H9 (cell line): ENCODE measurements at regions not wholly inside any gene's neighbourhood (a gene's known extent, or its start where the extent isn't known, plus 50 kb on each side); places are given as distances from the start of the nearest gene placed in this dataset.

Source experiments
- DNase-seq: peaks from one replicate; pipeline ENCODE4 v3.0.0-alpha.2; 2017
- H2AFZ ChIP-seq: one replicate; pipeline ENCODE4 v1.6.1; 2013; ENCODE audit warnings: mild to moderate bottlenecking, low read length, control low read depth, moderate library complexity
- H2AK5ac ChIP-seq: 2 replicates; pipeline ENCODE4 v1.6.1; 2013; ENCODE audit warnings: low read length, control low read depth, mixed read lengths; ENCODE audit not compliant: insufficient read length
- H2BK120ac ChIP-seq: one replicate; pipeline ENCODE4 v1.6.1; 2013; ENCODE audit warnings: low read depth, mild to moderate bottlenecking, low read length, control low read depth, inconsistent platforms; ENCODE audit not compliant: poor library complexity, severe bottlenecking
- H2BK12ac ChIP-seq: 2 replicates; pipeline ENCODE4 v1.6.1; 2013; ENCODE audit warnings: low read length, control low read depth, mixed read lengths, low read depth; ENCODE audit not compliant: insufficient read length
- H2BK15ac ChIP-seq: 2 replicates; pipeline ENCODE4 v1.6.1; 2013; ENCODE audit warnings: low read depth, low read length, control low read depth
- H2BK20ac ChIP-seq: one replicate; pipeline ENCODE4 v1.6.1; 2013; ENCODE audit warnings: low read depth, mild to moderate bottlenecking, low read length, control low read depth, inconsistent platforms; ENCODE audit not compliant: poor library complexity, severe bottlenecking
- H2BK5ac ChIP-seq: 2 replicates; pipeline ENCODE4 v1.6.1; 2013; ENCODE audit warnings: low read length, control low read depth, mixed read lengths; ENCODE audit not compliant: insufficient read length
- H3K14ac ChIP-seq: 2 replicates; pipeline ENCODE4 v1.6.1; 2013; ENCODE audit warnings: low read length, control low read depth; ENCODE audit not compliant: insufficient read depth
- H3K18ac ChIP-seq: 2 replicates; pipeline ENCODE4 v1.6.1; 2013; ENCODE audit warnings: low read depth, mild to moderate bottlenecking, mixed read lengths, low read length, control low read depth; ENCODE audit not compliant: insufficient read length
- H3K23ac ChIP-seq: 2 replicates; pipeline ENCODE4 v1.6.1; 2013; ENCODE audit warnings: low read length, control low read depth, mixed read lengths, low read depth; ENCODE audit not compliant: insufficient read length
- H3K23me2 ChIP-seq: 2 replicates; pipeline ENCODE4 v1.6.1; 2013; ENCODE audit warnings: low read depth, mild to moderate bottlenecking, mixed read lengths, low read length, control low read depth; ENCODE audit not compliant: insufficient read length, poor library complexity, severe bottlenecking
- H3K27ac ChIP-seq: 2 replicates; pipeline ENCODE4 v1.5.1; 2013; ENCODE audit warnings: low read length, control low read depth, mixed read lengths, low read depth; ENCODE audit not compliant: insufficient read length
- H3K27me3 ChIP-seq: 2 replicates; pipeline ENCODE4 v1.6.1; 2013; ENCODE audit warnings: low read length, control low read depth, inconsistent platforms; ENCODE audit not compliant: insufficient read depth
- H3K4ac ChIP-seq: 2 replicates; pipeline ENCODE4 v1.6.1; 2013; ENCODE audit warnings: low read depth, mild to moderate bottlenecking, control low read depth, inconsistent platforms, low read length, moderate library complexity
- H3K4me1 ChIP-seq: 2 replicates; pipeline ENCODE4 v1.6.1; 2013; ENCODE audit warnings: low read length, control low read depth, inconsistent platforms; ENCODE audit not compliant: insufficient read depth
- H3K4me2 ChIP-seq: 2 replicates; pipeline ENCODE4 v1.6.1; 2013; ENCODE audit warnings: low read length, control low read depth, mixed read lengths; ENCODE audit not compliant: insufficient read length, insufficient read depth
- H3K56ac ChIP-seq: 2 replicates; pipeline ENCODE4 v1.6.1; 2013; ENCODE audit warnings: low read depth, mild to moderate bottlenecking, mixed read lengths, low read length, control low read depth; ENCODE audit not compliant: insufficient read length
- H3K79me1 ChIP-seq: 2 replicates; pipeline ENCODE4 v1.6.1; 2013; ENCODE audit warnings: low read depth, mild to moderate bottlenecking, moderate library complexity, low read length, control low read depth, inconsistent platforms; ENCODE audit not compliant: insufficient read depth, poor library complexity, severe bottlenecking
- H3K79me2 ChIP-seq: 2 replicates; pipeline ENCODE4 v1.6.1; 2013; ENCODE audit warnings: low read length, control low read depth, inconsistent platforms; ENCODE audit not compliant: insufficient read depth
- H3K9ac ChIP-seq: 2 replicates; pipeline ENCODE4 v1.6.1; 2013; ENCODE audit warnings: low read length, control low read depth, mixed read lengths; ENCODE audit not compliant: insufficient read length; ENCODE audit errors: extremely low read depth
- H3K9me3 ChIP-seq: one replicate; pipeline ENCODE4 v1.6.1; 2013; ENCODE audit warnings: low read depth, low read length, inconsistent platforms; ENCODE audit not compliant: control insufficient read depth
- H3T11ph ChIP-seq: one replicate; pipeline ENCODE4 v1.6.1; 2013; ENCODE audit warnings: mild to moderate bottlenecking, low read length, control low read depth, inconsistent platforms
- H4K20me1 ChIP-seq: one replicate; pipeline ENCODE4 v1.6.1; 2013; ENCODE audit not compliant: control insufficient read depth, insufficient read length, insufficient read depth
- H4K5ac ChIP-seq: 2 replicates; pipeline ENCODE4 v1.6.1; 2013; ENCODE audit warnings: low read depth, mild to moderate bottlenecking, mixed read lengths, low read length, control low read depth; ENCODE audit not compliant: insufficient read length
- H4K8ac ChIP-seq: replicated peaks from 2 replicates; pipeline ENCODE4 v1.6.1; 2013; ENCODE audit warnings: low read length, control low read depth, mixed read lengths, low read depth; ENCODE audit not compliant: insufficient read length
- H4K91ac ChIP-seq: 2 replicates; pipeline ENCODE4 v1.6.1; 2013; ENCODE audit warnings: low read depth, mild to moderate bottlenecking, moderate library complexity, mixed read lengths, low read length, control low read depth; ENCODE audit not compliant: insufficient read length
- H3K27ac Mint-ChIP-seq, 3 experiments: 2 replicates in 2 of 3; 3 replicates in 1 of 3; pipeline ENCODE4 v1.8.0; 2020 to 2021; ENCODE audit warnings: mixed read lengths in 3 of 3, mild to moderate bottlenecking in 1 of 3, moderate library complexity in 1 of 3
- H3K27me3 Mint-ChIP-seq: 2 replicates; pipeline ENCODE4 v1.8.0; 2021; ENCODE audit warnings: low read depth, mild to moderate bottlenecking, moderate library complexity, mixed read lengths
- H3K36me3 Mint-ChIP-seq, 3 experiments: 2 replicates in 2 of 3; 3 replicates in 1 of 3; pipeline ENCODE4 v1.8.0; 2020 to 2021; ENCODE audit warnings: low read depth in 3 of 3, mixed read lengths in 3 of 3; ENCODE audit not compliant: insufficient read depth in 1 of 3
- H3K4me1 Mint-ChIP-seq, 2 experiments: 2 replicates each; pipeline ENCODE4 v1.8.0; 2020; ENCODE audit warnings: mixed read lengths in 2 of 2
- H3K4me3 Mint-ChIP-seq, 2 experiments: 2 replicates in 1 of 2; 3 replicates in 1 of 2; pipeline ENCODE4 v1.8.0; 2020 to 2021; ENCODE audit warnings: mild to moderate bottlenecking in 2 of 2, mixed read lengths in 2 of 2, moderate library complexity in 1 of 2
- H3K9me3 Mint-ChIP-seq, 2 experiments: 2 replicates in 1 of 2; 3 replicates in 1 of 2; pipeline ENCODE4 v1.8.0; 2020; ENCODE audit warnings: mild to moderate bottlenecking in 2 of 2, mixed read lengths in 2 of 2, moderate library complexity in 1 of 2
- WGBS: extraction: QIAGEN DNeasy Blood & Tissue Kit; methylation state at CpG from one replicate; pipeline ENCODE4 v1.1.7; 2013; ENCODE audit warnings: missing lambda C conversion rate, low lambda C conversion rate, mixed read lengths; ENCODE audit not compliant: insufficient read length; ENCODE audit errors: extremely low coverage; 5-methylcytosine and 5-hydroxymethylcytosine counted together
- TF ChIP-seq, protein P1 (sequence below): fragments of 200-600 bp; sonication (generic); conservative IDR thresholded peaks from 3 replicates; pipeline ENCODE4 v1.8.0; 2021; ENCODE audit warnings: antibody characterized with exemption, mild to moderate bottlenecking

DNA sequence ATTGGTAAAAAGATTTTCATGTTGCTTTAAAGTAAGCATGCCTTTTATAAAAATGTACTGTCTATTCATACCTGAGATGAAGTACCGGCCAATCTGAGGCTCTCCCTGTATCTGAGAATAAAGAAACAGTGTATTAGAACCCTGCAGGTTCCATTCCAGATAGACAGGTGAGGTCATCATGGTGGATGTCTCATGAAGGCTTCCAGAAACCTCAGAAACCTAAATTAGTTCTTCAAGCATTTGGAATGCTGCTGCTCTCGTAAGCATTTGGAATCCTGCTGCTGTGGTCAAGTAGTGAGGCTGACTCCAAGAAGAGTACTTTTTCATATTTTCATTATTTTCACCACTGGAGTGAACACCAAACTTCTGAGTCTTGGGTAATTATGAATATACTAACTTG lies 642.3 kb downstream of the MAFB start:
- no peak overlapping the region for H3K27ac Mint-ChIP-seq
- Histone ChIP-seq H4K20me1 (no peaks in the 10 kb centered on the region), H3K4me1 (no peaks in the 10 kb centered on the region), H3K14ac (no peak overlapping the region), H3K4ac (no peak overlapping the region), H3K4me2 (no peak overlapping the region), H4K8ac (no peak overlapping the region), H3K23me2 (no peaks in the 10 kb centered on the region), H2BK20ac (no peak overlapping the region), H3T11ph (no peak overlapping the region), H2BK120ac (no peak overlapping the region), H2BK5ac (no peak overlapping the region), H3K9me3 (no peaks in the 10 kb centered on the region), H3K79me2 (no peaks in the 10 kb centered on the region), H3K9ac (no peak overlapping the region), H4K91ac (no peak overlapping the region), H4K5ac (no peak overlapping the region), H2AFZ (no peak overlapping the region), H2BK12ac (no peak overlapping the region), H2AK5ac (no peak overlapping the region), H2BK15ac (no peak overlapping the region), H3K27me3 (no peaks in the 10 kb centered on the region), H3K56ac (no peak overlapping the region), H3K18ac (no peak overlapping the region), H3K23ac (no peak overlapping the region), H3K27ac (no peak overlapping the region), H3K79me1 (no peaks in the 10 kb centered on the region)
- H3K4me3 Mint-ChIP-seq, result no peak overlapping the region
- H3K36me3 Mint-ChIP-seq, result no peaks in the 10 kb centered on the region
- TF ChIP-seq, protein P1, sequence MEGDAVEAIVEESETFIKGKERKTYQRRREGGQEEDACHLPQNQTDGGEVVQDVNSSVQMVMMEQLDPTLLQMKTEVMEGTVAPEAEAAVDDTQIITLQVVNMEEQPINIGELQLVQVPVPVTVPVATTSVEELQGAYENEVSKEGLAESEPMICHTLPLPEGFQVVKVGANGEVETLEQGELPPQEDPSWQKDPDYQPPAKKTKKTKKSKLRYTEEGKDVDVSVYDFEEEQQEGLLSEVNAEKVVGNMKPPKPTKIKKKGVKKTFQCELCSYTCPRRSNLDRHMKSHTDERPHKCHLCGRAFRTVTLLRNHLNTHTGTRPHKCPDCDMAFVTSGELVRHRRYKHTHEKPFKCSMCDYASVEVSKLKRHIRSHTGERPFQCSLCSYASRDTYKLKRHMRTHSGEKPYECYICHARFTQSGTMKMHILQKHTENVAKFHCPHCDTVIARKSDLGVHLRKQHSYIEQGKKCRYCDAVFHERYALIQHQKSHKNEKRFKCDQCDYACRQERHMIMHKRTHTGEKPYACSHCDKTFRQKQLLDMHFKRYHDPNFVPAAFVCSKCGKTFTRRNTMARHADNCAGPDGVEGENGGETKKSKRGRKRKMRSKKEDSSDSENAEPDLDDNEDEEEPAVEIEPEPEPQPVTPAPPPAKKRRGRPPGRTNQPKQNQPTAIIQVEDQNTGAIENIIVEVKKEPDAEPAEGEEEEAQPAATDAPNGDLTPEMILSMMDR, result no peak
- WGBS, result no CpG with 5 or more reads among the region's 2 CpGs
- no peaks in the 10 kb centered on the region for H3K4me1 Mint-ChIP-seq
- DNase-seq, result no peak
- H3K9me3 Mint-ChIP-seq, result no peaks in the 10 kb centered on the region
- no peaks in the 10 kb centered on the region for H3K27me3 Mint-ChIP-seq
